HepG2 (cell line): ENCODE measurements at regions not wholly inside any gene's neighbourhood (a gene's known extent, or its start where the extent isn't known, plus 50 kb on each side); places are given as distances from the start of the nearest gene placed in this dataset.

Experiments used
- MIER3 ChIP-seq: IDR thresholded peaks from 2 replicates; pipeline ENCODE4 v1.6.1; 2016; ENCODE audit warnings: missing compliant biosample characterization, borderline replicate concordance
- TCF12 ChIP-seq, 2 experiments: fragments of 450-650 bp in 1 of 2; sonication (generic) in 1 of 2; formaldehyde crosslinking in 1 of 2; IDR thresholded peaks; 2 replicates each; pipeline versions ENCODE4 v1.6.1 to v1.8.0; 2017 to 2022; ENCODE audit warnings: antibody characterized with exemption in 1 of 2, mild to moderate bottlenecking in 1 of 2, missing genetic modification reagents in 1 of 2, moderate library complexity in 1 of 2
- ZNF609 ChIP-seq: sonication (generic); formaldehyde crosslinking; IDR thresholded peaks from 2 replicates; pipeline ENCODE4 v1.4.0; 2020; ENCODE audit warnings: mild to moderate bottlenecking, missing genetic modification reagents, borderline replicate concordance
- TF ChIP-seq, protein P1 (sequence below): sonication (generic); formaldehyde crosslinking; IDR thresholded peaks from 2 replicates; pipeline ENCODE4 v1.4.0; 2020; ENCODE audit warnings: missing genetic modification reagents

GRCh38 chr5:74363603-74364205 is 276.8 kb downstream of the ENC1 start (continued):
- TF ChIP-seq ZNF609 = no peak
- TF ChIP-seq MIER3 (CRISPR knock-in tag) = no peak
- TF ChIP-seq TCF12 (IDR thresholded peaks at IDR 0.05) = no peak
- TF ChIP-seq TCF12 (CRISPR knock-in tag; IDR thresholded peaks at IDR 0.05) = no peak
- TF ChIP-seq, protein P1, sequence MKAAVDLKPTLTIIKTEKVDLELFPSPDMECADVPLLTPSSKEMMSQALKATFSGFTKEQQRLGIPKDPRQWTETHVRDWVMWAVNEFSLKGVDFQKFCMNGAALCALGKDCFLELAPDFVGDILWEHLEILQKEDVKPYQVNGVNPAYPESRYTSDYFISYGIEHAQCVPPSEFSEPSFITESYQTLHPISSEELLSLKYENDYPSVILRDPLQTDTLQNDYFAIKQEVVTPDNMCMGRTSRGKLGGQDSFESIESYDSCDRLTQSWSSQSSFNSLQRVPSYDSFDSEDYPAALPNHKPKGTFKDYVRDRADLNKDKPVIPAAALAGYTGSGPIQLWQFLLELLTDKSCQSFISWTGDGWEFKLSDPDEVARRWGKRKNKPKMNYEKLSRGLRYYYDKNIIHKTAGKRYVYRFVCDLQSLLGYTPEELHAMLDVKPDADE (CRISPR knock-in tag) = no peak
